HCT116 (cell line): ENCODE measurements at regions not wholly inside any gene's neighbourhood (a gene's known extent, or its start where the extent isn't known, plus 50 kb on each side); places are given as distances from the start of the nearest gene placed in this dataset.

Source experiments
- CEBPB ChIP-seq: IDR thresholded peaks from 2 replicates; pipeline ENCODE4 v1.6.1; 2012; ENCODE audit warnings: low read depth
- EGR1 ChIP-seq: IDR thresholded peaks from 2 replicates; pipeline ENCODE4 v1.6.1; 2012; ENCODE audit warnings: low read depth
- EZH2 ChIP-seq: fragments of 200-600 bp; sonication (generic); IDR thresholded peaks from 2 replicates; pipeline ENCODE4 v1.6.1; 2017; ENCODE audit warnings: antibody characterized with exemption, mixed run types
- MAX ChIP-seq: IDR thresholded peaks from 2 replicates; pipeline ENCODE4 v1.6.1; 2012
- POLR2A ChIP-seq: IDR thresholded peaks from 2 replicates; pipeline ENCODE4 v1.7.0; 2011; ENCODE audit warnings: borderline replicate concordance; ENCODE audit not compliant: insufficient read depth, insufficient read length; ENCODE audit errors: extremely low read depth
- RAD21 ChIP-seq: IDR thresholded peaks from 2 replicates; pipeline ENCODE4 v1.6.1; 2012; ENCODE audit warnings: low read depth, mild to moderate bottlenecking
- REST ChIP-seq: IDR thresholded peaks from 2 replicates; pipeline ENCODE4 v1.6.1; 2012; ENCODE audit warnings: low read depth
- SRF ChIP-seq: IDR thresholded peaks from 2 replicates; pipeline ENCODE4 v1.6.1; 2012; ENCODE audit warnings: low read depth
- TCF7L2 ChIP-seq: IDR thresholded peaks from 2 replicates; pipeline ENCODE4 v1.7.0; 2011; ENCODE audit warnings: borderline replicate concordance, inconsistent platforms; ENCODE audit not compliant: insufficient read depth, insufficient read length; ENCODE audit errors: extremely low read depth
- ZNF274 ChIP-seq: fragments of 200-500 bp; sonication (Bioruptor generic); IDR thresholded peaks from 2 replicates; pipeline ENCODE4 v1.6.1; 2014; ENCODE audit warnings: mild to moderate bottlenecking, low read depth, low read length, inconsistent platforms
- TF ChIP-seq, protein P1 (sequence below), 3 experiments: fragments of 200-600 bp in 1 of 3; sonication (generic) in 1 of 3; IDR thresholded peaks in 2 of 3; conservative IDR thresholded peaks in 1 of 3; 2 replicates each; pipeline ENCODE4 v1.5.1; 2012 to 2017; ENCODE audit warnings: low read depth in 2 of 3, low read length in 2 of 3, antibody characterized with exemption in 1 of 3, borderline replicate concordance in 1 of 3, control low read depth in 1 of 3, mild to moderate bottlenecking in 1 of 3, mixed read lengths in 1 of 3, mixed run types in 1 of 3, moderate library complexity in 1 of 3; ENCODE audit not compliant: insufficient read depth in 1 of 3
- TF ChIP-seq, protein P2 (sequence below): IDR thresholded peaks from 2 replicates; pipeline ENCODE4 v1.6.1; 2012

DNA sequence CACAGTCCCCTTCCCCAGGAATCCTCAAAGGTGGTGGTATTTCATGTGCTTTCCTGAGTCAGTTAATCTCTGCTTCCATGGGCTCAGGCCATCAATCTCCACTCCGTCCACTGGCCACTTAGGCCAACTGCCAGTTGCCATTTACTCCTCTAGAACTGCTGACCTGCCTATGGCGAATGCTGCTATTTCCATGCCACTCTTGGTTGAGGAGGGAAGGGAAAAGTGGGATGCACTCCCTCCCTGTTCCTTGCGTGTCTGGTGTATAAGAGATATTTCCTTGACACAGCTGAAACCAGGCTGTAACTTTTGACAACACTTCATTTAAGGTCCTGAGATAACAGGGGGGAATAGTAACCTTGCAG, 261.5 kb downstream of the MREG start:
- TF ChIP-seq POLR2A (no peak), CEBPB (no peak), MAX (no peak), REST (no peak), RAD21 (no peak), EZH2 (no peak), SRF (no peak), TCF7L2 (no peak), ZNF274 (no peak), EGR1 (no peak)
- TF ChIP-seq, protein P1, sequence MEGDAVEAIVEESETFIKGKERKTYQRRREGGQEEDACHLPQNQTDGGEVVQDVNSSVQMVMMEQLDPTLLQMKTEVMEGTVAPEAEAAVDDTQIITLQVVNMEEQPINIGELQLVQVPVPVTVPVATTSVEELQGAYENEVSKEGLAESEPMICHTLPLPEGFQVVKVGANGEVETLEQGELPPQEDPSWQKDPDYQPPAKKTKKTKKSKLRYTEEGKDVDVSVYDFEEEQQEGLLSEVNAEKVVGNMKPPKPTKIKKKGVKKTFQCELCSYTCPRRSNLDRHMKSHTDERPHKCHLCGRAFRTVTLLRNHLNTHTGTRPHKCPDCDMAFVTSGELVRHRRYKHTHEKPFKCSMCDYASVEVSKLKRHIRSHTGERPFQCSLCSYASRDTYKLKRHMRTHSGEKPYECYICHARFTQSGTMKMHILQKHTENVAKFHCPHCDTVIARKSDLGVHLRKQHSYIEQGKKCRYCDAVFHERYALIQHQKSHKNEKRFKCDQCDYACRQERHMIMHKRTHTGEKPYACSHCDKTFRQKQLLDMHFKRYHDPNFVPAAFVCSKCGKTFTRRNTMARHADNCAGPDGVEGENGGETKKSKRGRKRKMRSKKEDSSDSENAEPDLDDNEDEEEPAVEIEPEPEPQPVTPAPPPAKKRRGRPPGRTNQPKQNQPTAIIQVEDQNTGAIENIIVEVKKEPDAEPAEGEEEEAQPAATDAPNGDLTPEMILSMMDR (IDR thresholded peaks at IDR 0.05 in 2 of 3, conservative IDR thresholded peaks at IDR 0.05 in 1 of 3; ENCODE audit: borderline replicate concordance in 1 of 3, insufficient read depth in 1 of 3, low read depth in 2 of 3, low read length in 2 of 3) = no peak
- TF ChIP-seq, protein P2, sequence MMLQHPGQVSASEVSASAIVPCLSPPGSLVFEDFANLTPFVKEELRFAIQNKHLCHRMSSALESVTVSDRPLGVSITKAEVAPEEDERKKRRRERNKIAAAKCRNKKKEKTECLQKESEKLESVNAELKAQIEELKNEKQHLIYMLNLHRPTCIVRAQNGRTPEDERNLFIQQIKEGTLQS = no peak
